Glutamatergic neuron (in vitro differentiated cells): ENCODE measurements at regions not wholly inside any gene's neighbourhood (a gene's known extent, or its start where the extent isn't known, plus 50 kb on each side); places are given as distances from the start of the nearest gene placed in this dataset.
"Not testable (repeated sequence)": the region's sequence is repeated elsewhere in the genome, so short reads cannot be mapped to it uniquely, and the experiment has no call there.

ENCODE experiments used
- DNase-seq: peaks from one replicate; pipeline ENCODE4 v3.0.0; 2022
- H3K27ac Mint-ChIP-seq: one replicate; pipeline ENCODE4 v1.8.0; 2020; ENCODE audit warnings: mild to moderate bottlenecking, mixed read lengths, inconsistent platforms; ENCODE audit not compliant: unreplicated experiment
- H3K27me3 Mint-ChIP-seq: one replicate; pipeline ENCODE4 v1.8.0; 2020; ENCODE audit warnings: mild to moderate bottlenecking, moderate library complexity, mixed read lengths, inconsistent platforms; ENCODE audit not compliant: unreplicated experiment
- H3K36me3 Mint-ChIP-seq: one replicate; pipeline ENCODE4 v1.8.0; 2020; ENCODE audit warnings: mild to moderate bottlenecking, mixed read lengths, inconsistent platforms; ENCODE audit not compliant: unreplicated experiment
- H3K4me1 Mint-ChIP-seq: one replicate; pipeline ENCODE4 v1.8.0; 2020; ENCODE audit warnings: mild to moderate bottlenecking, low read depth, mixed read lengths, inconsistent platforms; ENCODE audit not compliant: unreplicated experiment
- H3K4me3 Mint-ChIP-seq: one replicate; pipeline ENCODE4 v1.8.0; 2020; ENCODE audit warnings: mild to moderate bottlenecking, mixed read lengths, inconsistent platforms; ENCODE audit not compliant: unreplicated experiment
- H3K9me3 Mint-ChIP-seq: one replicate; pipeline ENCODE4 v1.8.0; 2020; ENCODE audit warnings: mild to moderate bottlenecking, moderate library complexity, mixed read lengths, inconsistent platforms; ENCODE audit not compliant: unreplicated experiment
- TF ChIP-seq, protein P1 (sequence below): fragments of 200-600 bp; sonication (generic); IDR thresholded peaks from one replicate; pipeline ENCODE4 v1.5.0; 2021; ENCODE audit not compliant: partially characterized antibody, unreplicated experiment

DNA sequence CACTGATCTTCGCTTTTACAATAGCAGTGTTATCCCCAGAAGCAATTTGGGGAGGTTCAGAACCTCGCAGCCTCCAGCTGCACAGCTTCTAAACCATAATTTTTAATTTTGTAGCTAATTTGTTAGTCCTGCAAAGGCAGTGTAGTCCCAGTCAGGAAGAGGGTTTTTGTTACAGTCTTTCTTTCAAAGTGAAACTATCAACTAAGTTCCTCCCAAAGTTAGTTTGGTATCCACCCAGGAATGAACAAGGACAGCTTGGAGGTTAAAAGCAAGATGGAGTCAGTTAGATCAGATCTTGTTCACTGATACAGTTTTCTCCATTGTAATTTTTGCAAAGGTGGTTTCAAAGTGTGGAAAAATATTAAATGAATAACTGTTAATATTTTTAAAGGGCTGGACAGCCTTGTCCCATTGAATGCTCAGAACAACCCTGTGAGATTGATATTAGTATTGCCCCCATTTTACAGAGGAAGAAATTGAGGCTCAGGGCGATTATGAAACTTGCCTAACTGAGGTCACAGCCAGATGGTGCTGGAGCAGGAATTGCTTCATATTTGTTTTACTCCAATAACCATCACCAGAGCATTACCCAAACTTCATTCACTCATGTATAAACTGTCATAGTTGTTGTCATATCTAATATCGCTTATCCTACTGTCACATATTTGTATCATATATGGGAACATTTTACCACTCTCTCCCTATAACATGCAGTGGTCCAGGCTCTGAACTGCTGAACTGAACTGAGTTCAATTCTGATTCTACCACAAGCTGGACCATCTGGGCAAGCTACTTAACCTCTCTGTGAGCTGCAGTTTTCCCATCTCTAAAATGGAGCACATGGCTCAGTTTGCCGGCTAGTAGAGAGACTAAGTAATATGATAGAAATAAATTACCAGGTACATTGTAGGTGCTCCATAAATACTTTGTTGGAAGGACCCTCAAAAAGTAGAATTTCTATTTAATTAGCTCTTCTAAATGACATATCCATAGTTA, 213.8 kb downstream of the BCAS1 start:
- H3K4me3 Mint-ChIP-seq = no peak overlapping the region
- H3K27ac Mint-ChIP-seq = no peak overlapping the region
- H3K27me3 Mint-ChIP-seq = peaks cover 2% of the 10 kb centered on the region
- H3K36me3 Mint-ChIP-seq = no peaks in the 10 kb centered on the region
- TF ChIP-seq, protein P1, sequence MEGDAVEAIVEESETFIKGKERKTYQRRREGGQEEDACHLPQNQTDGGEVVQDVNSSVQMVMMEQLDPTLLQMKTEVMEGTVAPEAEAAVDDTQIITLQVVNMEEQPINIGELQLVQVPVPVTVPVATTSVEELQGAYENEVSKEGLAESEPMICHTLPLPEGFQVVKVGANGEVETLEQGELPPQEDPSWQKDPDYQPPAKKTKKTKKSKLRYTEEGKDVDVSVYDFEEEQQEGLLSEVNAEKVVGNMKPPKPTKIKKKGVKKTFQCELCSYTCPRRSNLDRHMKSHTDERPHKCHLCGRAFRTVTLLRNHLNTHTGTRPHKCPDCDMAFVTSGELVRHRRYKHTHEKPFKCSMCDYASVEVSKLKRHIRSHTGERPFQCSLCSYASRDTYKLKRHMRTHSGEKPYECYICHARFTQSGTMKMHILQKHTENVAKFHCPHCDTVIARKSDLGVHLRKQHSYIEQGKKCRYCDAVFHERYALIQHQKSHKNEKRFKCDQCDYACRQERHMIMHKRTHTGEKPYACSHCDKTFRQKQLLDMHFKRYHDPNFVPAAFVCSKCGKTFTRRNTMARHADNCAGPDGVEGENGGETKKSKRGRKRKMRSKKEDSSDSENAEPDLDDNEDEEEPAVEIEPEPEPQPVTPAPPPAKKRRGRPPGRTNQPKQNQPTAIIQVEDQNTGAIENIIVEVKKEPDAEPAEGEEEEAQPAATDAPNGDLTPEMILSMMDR = no peak
- no peak for DNase-seq
- H3K9me3 Mint-ChIP-seq = peaks cover 4% of the 10 kb centered on the region
- peaks cover 12% of the 10 kb centered on the region for H3K4me1 Mint-ChIP-seq

DNA sequence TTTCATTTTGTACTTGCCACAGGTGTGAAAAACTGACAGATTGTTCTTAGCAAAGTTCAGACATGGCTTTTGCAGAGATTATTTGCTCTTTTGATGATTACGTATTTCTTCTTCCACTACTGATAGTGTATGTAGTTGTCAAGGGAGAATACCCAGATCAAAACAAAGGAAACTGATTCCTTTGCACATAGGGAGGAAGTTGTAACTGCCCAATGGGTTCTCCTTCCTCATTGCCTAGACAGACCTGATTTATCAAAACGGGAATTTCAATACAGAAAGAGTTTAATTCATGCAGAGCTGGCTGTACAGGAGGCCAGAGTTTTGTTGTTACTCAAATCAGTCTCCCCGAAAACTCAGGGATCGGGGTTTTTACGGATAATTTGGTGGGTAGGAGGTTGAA, 214.7 kb downstream of the BCAS1 start:
- TF ChIP-seq, protein P1 = no peak
- no peak overlapping the region for H3K4me3 Mint-ChIP-seq
- H3K27me3 Mint-ChIP-seq = peaks cover 2% of the 10 kb centered on the region
- DNase-seq = no peak
- H3K27ac Mint-ChIP-seq = peak overlapping the region; percentile 94
- no peaks in the 10 kb centered on the region for H3K36me3 Mint-ChIP-seq
- H3K4me1 Mint-ChIP-seq = peaks cover 12% of the 10 kb centered on the region
- H3K9me3 Mint-ChIP-seq = peaks cover 4% of the 10 kb centered on the region

DNA sequence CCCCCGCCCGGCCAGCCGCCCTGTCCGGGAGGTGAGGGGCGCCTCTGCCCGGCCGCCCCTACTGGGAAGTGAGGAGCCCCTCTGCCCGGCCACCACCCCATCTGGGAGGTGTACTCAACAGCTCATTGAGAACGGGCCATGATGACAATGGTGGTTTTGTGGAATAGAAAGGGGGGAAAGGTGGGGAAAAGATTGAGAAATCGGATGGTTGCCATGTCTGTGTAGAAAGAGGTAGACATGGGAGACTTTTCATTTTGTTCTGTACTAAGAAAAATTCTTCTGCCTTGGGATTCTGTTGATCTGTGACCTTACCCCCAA, 215.8 kb downstream of the BCAS1 start:
- not testable (repeated sequence) for H3K27me3 Mint-ChIP-seq, H3K4me3 Mint-ChIP-seq, H3K36me3 Mint-ChIP-seq, DNase-seq, H3K27ac Mint-ChIP-seq, H3K9me3 Mint-ChIP-seq
- peaks cover 12% of the 10 kb centered on the region for H3K4me1 Mint-ChIP-seq

DNA sequence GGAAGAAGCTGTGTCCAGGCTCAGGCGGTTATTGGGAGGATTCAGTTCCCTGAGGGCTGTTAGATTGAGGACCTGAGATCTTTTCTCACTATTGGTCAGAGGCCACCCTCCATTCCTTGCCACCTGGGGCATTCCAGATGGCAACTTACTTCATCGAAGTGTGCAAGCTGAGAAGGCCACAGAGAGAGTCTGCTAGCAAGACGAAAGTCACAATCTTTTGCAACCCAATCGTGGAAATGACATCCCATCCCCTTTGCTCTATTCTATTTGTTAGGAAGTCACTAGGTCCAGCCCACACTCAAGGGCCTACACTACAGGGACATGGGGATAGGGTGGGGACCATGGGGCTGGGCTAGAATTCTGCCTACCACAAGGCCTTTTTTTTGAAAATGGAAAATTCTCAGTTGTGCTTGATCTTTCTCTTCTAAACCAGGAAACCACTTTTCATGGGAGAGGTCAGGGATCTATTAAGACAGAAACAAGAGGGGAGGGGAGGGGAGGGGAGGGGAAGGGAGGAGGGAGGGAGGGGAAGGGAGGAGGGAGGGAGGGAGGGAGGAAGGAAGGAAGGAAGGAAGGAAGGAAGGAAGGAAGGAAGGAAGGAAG, 217.2 kb downstream of the BCAS1 start:
- peaks cover 4% of the 10 kb centered on the region for H3K9me3 Mint-ChIP-seq
- peaks cover 4% of the 10 kb centered on the region for H3K27me3 Mint-ChIP-seq
- H3K4me1 Mint-ChIP-seq = peaks cover 12% of the 10 kb centered on the region
- no peaks in the 10 kb centered on the region for H3K36me3 Mint-ChIP-seq
- DNase-seq = no peak
- peak overlapping the region; percentile 90 for H3K27ac Mint-ChIP-seq
- TF ChIP-seq, protein P1 = no peak
- peak overlapping the region; percentile 55 for H3K4me3 Mint-ChIP-seq

DNA sequence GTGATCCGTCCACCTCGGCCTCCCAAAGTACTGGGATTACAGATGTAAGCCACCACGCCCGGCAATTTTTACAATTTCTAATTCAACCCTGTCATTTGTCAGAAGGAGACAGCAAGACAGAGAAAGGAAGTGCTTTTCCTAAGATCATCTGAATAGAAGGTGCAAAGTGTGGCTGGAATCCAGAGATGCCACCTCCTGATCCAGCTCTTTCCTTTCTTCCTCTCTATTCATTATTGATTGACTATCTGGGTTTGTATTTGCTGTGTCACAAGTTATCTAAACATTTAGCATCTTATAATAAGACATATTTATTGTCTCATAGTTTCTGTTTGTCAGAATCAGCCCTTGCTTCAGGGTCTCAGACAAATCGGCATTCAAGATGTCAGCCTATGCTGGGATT, 217.7 kb downstream of the BCAS1 start:
- Mint-ChIP-seq H3K36me3 (no peaks in the 10 kb centered on the region), H3K4me3 (peak overlapping the region; percentile 55), H3K9me3 (peaks cover 4% of the 10 kb centered on the region), H3K27ac (peak overlapping the region; percentile 90), H3K27me3 (peaks cover 4% of the 10 kb centered on the region), H3K4me1 (peaks cover 12% of the 10 kb centered on the region)
- TF ChIP-seq, protein P1 = no peak
- no peak for DNase-seq
